ENCODE measurements at regions not wholly inside any gene's neighbourhood (a gene's known extent, or its start where the extent isn't known, plus 50 kb on each side); places are given as distances from the start of the nearest gene placed in this dataset.
A peak's percentile ranks its signal among the peaks of the same experiment; 100 is the strongest.
"Not testable (repeated sequence)": the region's sequence is repeated elsewhere in the genome, so short reads cannot be mapped to it uniquely, and the experiment has no call there.

- peak; percentile 58 to 87 (median 70) for DNase-seq
Observed at GRCh38 chr6:18595774-18596530, 208.8 kb downstream of the RNF144B start.

- DNase-seq: no peak
Observed at GRCh38 chr6:18596531-18596835, 209.3 kb downstream of the RNF144B start.

- no peak for DNase-seq
Observed at GRCh38 chr6:18598551-18599264, 211.6 kb downstream of the RNF144B start.

- DNase-seq: no peak
Observed at GRCh38 chr6:18600255-18600654, 213.1 kb downstream of the RNF144B start.

GRCh38 chr6:18601516-18602020, 214.4 kb downstream of the RNF144B start:
- DNase-seq: no peak

- DNase-seq: no peak
Observed at GRCh38 chr6:18602931-18603330, 215.8 kb downstream of the RNF144B start.

- no peak for DNase-seq
Observed at GRCh38 chr6:18603361-18603760, 216.2 kb downstream of the RNF144B start.

- DNase-seq: no peak
Observed at GRCh38 chr6:18605841-18606240, 218.7 kb downstream of the RNF144B start.

- DNase-seq: no peak
Observed at GRCh38 chr6:18609715-18610114, 222.6 kb downstream of the RNF144B start.

- peak in 1 of 3 experiments; percentile 23 for DNase-seq
Observed at GRCh38 chr6:18613319-18613925, 226.3 kb downstream of the RNF144B start.

- DNase-seq: peak in 1 of 3 experiments; percentile 4
Observed at GRCh38 chr6:18629571-18629970, 242.4 kb downstream of the RNF144B start.

GRCh38 chr6:18632670-18633410, 245.7 kb downstream of the RNF144B start:
- DNase-seq: no peak

GRCh38 chr6:18634912-18635311, 247.8 kb downstream of the RNF144B start:
- DNase-seq: no peak

GRCh38 chr6:18640134-18640533, 253.0 kb downstream of the RNF144B start:
- no peak for DNase-seq

GRCh38 chr6:18640754-18641153, 253.6 kb downstream of the RNF144B start:
- DNase-seq: no peak

GRCh38 chr6:18654821-18655220, 267.7 kb downstream of the RNF144B start:
- DNase-seq: no peak

- DNase-seq: peak in 1 of 3 experiments; percentile 14
Observed at GRCh38 chr6:18656506-18656905, 269.4 kb downstream of the RNF144B start.

GRCh38 chr6:18659994-18660393, 272.8 kb downstream of the RNF144B start:
- not testable (repeated sequence) for DNase-seq

- peak in 2 of 3 experiments; percentile 82 to 98 for DNase-seq
Observed at GRCh38 chr6:18663011-18663410, 275.9 kb downstream of the RNF144B start.

- no peak for DNase-seq
Observed at GRCh38 chr6:18664401-18664800, 277.3 kb downstream of the RNF144B start.

- no peak for DNase-seq
Observed at GRCh38 chr6:18667612-18668011, 280.5 kb downstream of the RNF144B start.

- no peak for DNase-seq
Observed at GRCh38 chr6:18668994-18669393, 281.8 kb downstream of the RNF144B start.

- DNase-seq: no peak
Observed at GRCh38 chr6:18672852-18673251, 285.7 kb downstream of the RNF144B start.

Measured in NCI-H1417 (cell line).